Smooth muscle cell (in vitro differentiated cells): ENCODE measurements at regions not wholly inside any gene's neighbourhood (a gene's known extent, or its start where the extent isn't known, plus 50 kb on each side); places are given as distances from the start of the nearest gene placed in this dataset.
A peak's percentile ranks its signal among the peaks of the same experiment; 100 is the strongest.

Experiments used
- DNase-seq: peaks from one replicate; lab custom pipeline; 2025; ENCODE audit not compliant: unreplicated experiment; lab: John Stamatoyannopoulos, UW
- H2AFZ ChIP-seq: fragments of 200-600 bp; sonication (generic); 2 replicates; pipeline ENCODE4 v1.6.0; 2016; ENCODE audit warnings: antibody characterized with exemption, low read depth, mild to moderate bottlenecking
- H3F3A ChIP-seq: fragments of 200-600 bp; sonication (generic); 2 replicates; pipeline ENCODE4 v1.6.0; 2017; ENCODE audit warnings: antibody characterized with exemption, low read depth
- H3K27ac ChIP-seq: fragments of 200-600 bp; sonication (generic); 2 replicates; pipeline ENCODE4 v1.5.1; 2016; ENCODE audit warnings: low read depth, mild to moderate bottlenecking
- H3K27me3 ChIP-seq: fragments of 200-600 bp; sonication (generic); 2 replicates; pipeline ENCODE4 v1.6.1; 2016; ENCODE audit warnings: low read depth, mild to moderate bottlenecking
- H3K36me3 ChIP-seq: fragments of 200-600 bp; sonication (generic); 2 replicates; pipeline ENCODE4 v1.5.1; 2016; ENCODE audit warnings: low read depth
- H3K4me1 ChIP-seq: fragments of 200-600 bp; sonication (generic); 2 replicates; pipeline ENCODE4 v1.5.1; 2016; ENCODE audit warnings: low read depth
- H3K4me2 ChIP-seq: fragments of 200-600 bp; sonication (generic); 2 replicates; pipeline ENCODE4 v1.6.0; 2016; ENCODE audit warnings: mild to moderate bottlenecking
- H3K4me3 ChIP-seq: fragments of 200-600 bp; sonication (generic); 2 replicates; pipeline ENCODE4 v1.5.1; 2016; ENCODE audit warnings: mild to moderate bottlenecking
- H3K79me2 ChIP-seq: fragments of 200-600 bp; sonication (generic); 2 replicates; pipeline ENCODE4 v1.6.0; 2016; ENCODE audit warnings: low read depth, mild to moderate bottlenecking
- H3K9ac ChIP-seq: fragments of 200-600 bp; sonication (generic); 2 replicates; pipeline ENCODE4 v1.6.0; 2016; ENCODE audit warnings: low read depth
- H3K9me3 ChIP-seq: fragments of 200-600 bp; sonication (generic); replicated peaks from 2 replicates; pipeline ENCODE4 v1.5.1; 2016; ENCODE audit warnings: low read depth
- H4K20me1 ChIP-seq: fragments of 200-600 bp; sonication (generic); 2 replicates; pipeline ENCODE4 v1.6.0; 2016; ENCODE audit warnings: low read depth
- WGBS: methylation state at CpG from one replicate; pipeline ENCODE4 v1.1.7; 2016; ENCODE audit warnings: low lambda C conversion rate; 5-methylcytosine and 5-hydroxymethylcytosine counted together
- TF ChIP-seq, protein P1 (sequence below): fragments of 200-600 bp; sonication (generic); IDR thresholded peaks from 2 replicates; pipeline ENCODE4 v1.5.1; 2017; ENCODE audit warnings: borderline replicate concordance, mild to moderate bottlenecking, antibody characterized with exemption; ENCODE audit not compliant: insufficient read depth, poor library complexity, severe bottlenecking

GRCh38 chr21:14869984-14870852 lies 194.6 kb downstream of the NRIP1 start:
- TF ChIP-seq, protein P1, sequence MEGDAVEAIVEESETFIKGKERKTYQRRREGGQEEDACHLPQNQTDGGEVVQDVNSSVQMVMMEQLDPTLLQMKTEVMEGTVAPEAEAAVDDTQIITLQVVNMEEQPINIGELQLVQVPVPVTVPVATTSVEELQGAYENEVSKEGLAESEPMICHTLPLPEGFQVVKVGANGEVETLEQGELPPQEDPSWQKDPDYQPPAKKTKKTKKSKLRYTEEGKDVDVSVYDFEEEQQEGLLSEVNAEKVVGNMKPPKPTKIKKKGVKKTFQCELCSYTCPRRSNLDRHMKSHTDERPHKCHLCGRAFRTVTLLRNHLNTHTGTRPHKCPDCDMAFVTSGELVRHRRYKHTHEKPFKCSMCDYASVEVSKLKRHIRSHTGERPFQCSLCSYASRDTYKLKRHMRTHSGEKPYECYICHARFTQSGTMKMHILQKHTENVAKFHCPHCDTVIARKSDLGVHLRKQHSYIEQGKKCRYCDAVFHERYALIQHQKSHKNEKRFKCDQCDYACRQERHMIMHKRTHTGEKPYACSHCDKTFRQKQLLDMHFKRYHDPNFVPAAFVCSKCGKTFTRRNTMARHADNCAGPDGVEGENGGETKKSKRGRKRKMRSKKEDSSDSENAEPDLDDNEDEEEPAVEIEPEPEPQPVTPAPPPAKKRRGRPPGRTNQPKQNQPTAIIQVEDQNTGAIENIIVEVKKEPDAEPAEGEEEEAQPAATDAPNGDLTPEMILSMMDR, result no peak
- Histone ChIP-seq H3K9ac (no peak overlapping the region), H3K9me3 (no peaks in the 10 kb centered on the region), H2AFZ (no peak overlapping the region), H4K20me1 (no peaks in the 10 kb centered on the region), H3K36me3 (no peaks in the 10 kb centered on the region), H3K79me2 (no peaks in the 10 kb centered on the region), H3K4me2 (peak overlapping the region; percentile 41), H3K27ac (no peak overlapping the region), H3K27me3 (no peaks in the 10 kb centered on the region), H3F3A (peaks cover 6% of the 10 kb centered on the region), H3K4me3 (no peak overlapping the region), H3K4me1 (peaks cover 11% of the 10 kb centered on the region)
- DNase-seq, result no peak
- 80% methylated on average over 5 of the region's 5 CpGs for WGBS

- H3K4me2 ChIP-seq, result no peak overlapping the region
- DNase-seq, result no peak
- H2AFZ ChIP-seq, result no peak overlapping the region
- no peak overlapping the region for H3K4me3 ChIP-seq
- no peaks in the 10 kb centered on the region for H3K36me3 ChIP-seq
- TF ChIP-seq, protein P1, result no peak
- H3K9me3 ChIP-seq, result no peaks in the 10 kb centered on the region
- peaks cover 15% of the 10 kb centered on the region for H3K4me1 ChIP-seq
- H3K9ac ChIP-seq, result no peak overlapping the region
- H3K27ac ChIP-seq, result no peak overlapping the region
- H3F3A ChIP-seq, result peaks cover 6% of the 10 kb centered on the region
- H3K79me2 ChIP-seq, result no peaks in the 10 kb centered on the region
- H3K27me3 ChIP-seq, result no peaks in the 10 kb centered on the region
- H4K20me1 ChIP-seq, result no peaks in the 10 kb centered on the region
- WGBS, result 87% methylated on average over 3 of the region's 3 CpGs
These were observed 197.7 kb downstream of the NRIP1 start for GRCh38 chr21:14866859-14867765.

- 33% methylated on average over 9 of the region's 9 CpGs for WGBS
- peaks cover 6% of the 10 kb centered on the region for H3F3A ChIP-seq
- DNase-seq, result peak; percentile 6
- no peaks in the 10 kb centered on the region for H4K20me1 ChIP-seq
- H3K27me3 ChIP-seq, result no peaks in the 10 kb centered on the region
- H3K9ac ChIP-seq, result no peak overlapping the region
- H3K4me2 ChIP-seq, result peak overlapping the region; percentile 50
- no peaks in the 10 kb centered on the region for H3K79me2 ChIP-seq
- H3K27ac ChIP-seq, result no peak overlapping the region
- no peaks in the 10 kb centered on the region for H3K36me3 ChIP-seq
- peaks cover 15% of the 10 kb centered on the region for H3K4me1 ChIP-seq
- no peak overlapping the region for H3K4me3 ChIP-seq
- H2AFZ ChIP-seq, result no peak overlapping the region
- TF ChIP-seq, protein P1, result peak; percentile 53
- H3K9me3 ChIP-seq, result no peaks in the 10 kb centered on the region
These were observed 200.4 kb downstream of the NRIP1 start for GRCh38 chr21:14864211-14865021.
